HEK293 (cell line): ENCODE measurements at regions not wholly inside any gene's neighbourhood (a gene's known extent, or its start where the extent isn't known, plus 50 kb on each side); places are given as distances from the start of the nearest gene placed in this dataset.

Experiments used
- CTCF ChIA-PET: fragments of 350-600 bp; formaldehyde crosslinking; extraction: SDS; loops from one replicate; lab custom pipeline; 2021; ENCODE audit warnings: antibody characterized with exemption; lab: Yijun Ruan, JAX
- POLR2A ChIA-PET: fragments of 300-600 bp; formaldehyde crosslinking; extraction: SDS; loops from one replicate; lab custom pipeline; 2020; ENCODE audit warnings: antibody characterized with exemption, inconsistent platforms; lab: Yijun Ruan, JAX
- H3K27ac ChIP-seq: fragments of 200-500 bp; sonication (Bioruptor generic); 2 replicates; pipeline ENCODE4 v1.5.1; 2014; ENCODE audit warnings: low read depth, low read length, control low read depth, inconsistent platforms; ENCODE audit errors: extremely low read depth
- H3K36me3 ChIP-seq, 2 experiments: fragments of 200-500 bp in 1 of 2; sonication (Bioruptor generic) in 1 of 2; 1 replicate in 1 of 2; 2 replicates in 1 of 2; pipeline ENCODE4 v1.5.1; 2014 to 2017; ENCODE audit warnings: inconsistent platforms in 2 of 2, low read length in 2 of 2; ENCODE audit not compliant: control insufficient read depth in 2 of 2, insufficient read depth in 1 of 2
- H3K4me1 ChIP-seq: fragments of 200-500 bp; sonication (Bioruptor generic); 2 replicates; pipeline ENCODE4 v1.5.1; 2014; ENCODE audit warnings: mild to moderate bottlenecking, low read length, inconsistent platforms; ENCODE audit not compliant: control insufficient read depth, insufficient read depth
- H3K4me3 ChIP-seq: 2 replicates; pipeline ENCODE4 v1.5.1; 2011; ENCODE audit warnings: low read depth, mild to moderate bottlenecking, control low read depth, low read length, moderate library complexity
- H3K9me3 ChIP-seq: fragments of 200-500 bp; sonication (Bioruptor generic); 2 replicates; pipeline ENCODE4 v1.5.1; 2014; ENCODE audit warnings: low read depth, low read length, inconsistent platforms; ENCODE audit not compliant: control insufficient read depth, insufficient read depth
- EGR2 ChIP-seq: fragments of 450-650 bp; formaldehyde crosslinking; IDR thresholded peaks from 2 replicates; pipeline ENCODE4 v1.5.1; 2016; ENCODE audit warnings: low read depth, missing biosample characterization, missing genetic modification characterization
- GFI1B ChIP-seq: fragments of 450-650 bp; formaldehyde crosslinking; IDR thresholded peaks from 2 replicates; pipeline ENCODE4 v1.5.1; 2016; ENCODE audit warnings: missing biosample characterization, missing genetic modification characterization
- HOXD13 ChIP-seq: sonication (generic); formaldehyde crosslinking; IDR thresholded peaks from 2 replicates; pipeline ENCODE4 v1.8.0; 2022; ENCODE audit warnings: missing genetic modification reagents, borderline replicate concordance
- INSM2 ChIP-seq: fragments of 450-650 bp; formaldehyde crosslinking; IDR thresholded peaks from 2 replicates; pipeline ENCODE4 v1.5.1; 2016; ENCODE audit warnings: missing biosample characterization, missing genetic modification characterization
- KLF17 ChIP-seq: fragments of 450-650 bp; formaldehyde crosslinking; IDR thresholded peaks from 2 replicates; pipeline ENCODE4 v1.5.1; 2016; ENCODE audit warnings: missing biosample characterization, missing genetic modification characterization
- OVOL3 ChIP-seq: fragments of 450-650 bp; formaldehyde crosslinking; IDR thresholded peaks from 2 replicates; pipeline ENCODE4 v1.5.1; 2016; ENCODE audit warnings: missing biosample characterization, missing genetic modification characterization
- PRDM10 ChIP-seq: fragments of 450-650 bp; formaldehyde crosslinking; IDR thresholded peaks from 2 replicates; pipeline ENCODE4 v1.5.1; 2016; ENCODE audit warnings: missing biosample characterization, missing genetic modification characterization
- PRDM4 ChIP-seq: fragments of 450-650 bp; formaldehyde crosslinking; IDR thresholded peaks from 2 replicates; pipeline ENCODE4 v1.5.1; 2017; ENCODE audit warnings: missing biosample characterization, missing genetic modification characterization
- ZBTB20 ChIP-seq: fragments of 450-650 bp; formaldehyde crosslinking; IDR thresholded peaks from 2 replicates; pipeline ENCODE4 v1.5.1; 2016; ENCODE audit warnings: missing biosample characterization, missing genetic modification characterization
- ZFP3 ChIP-seq: fragments of 450-650 bp; formaldehyde crosslinking; IDR thresholded peaks from 2 replicates; pipeline ENCODE4 v1.5.1; 2016; ENCODE audit warnings: low read depth, missing biosample characterization, missing genetic modification characterization
- ZFP41 ChIP-seq: fragments of 450-650 bp; formaldehyde crosslinking; IDR thresholded peaks from 2 replicates; pipeline ENCODE4 v1.5.1; 2016; ENCODE audit warnings: missing biosample characterization, missing genetic modification characterization, borderline replicate concordance
- ZFP69B ChIP-seq: fragments of 450-650 bp; formaldehyde crosslinking; IDR thresholded peaks from 2 replicates; pipeline ENCODE4 v1.5.1; 2016; ENCODE audit warnings: missing biosample characterization, missing genetic modification characterization
- ZNF10 ChIP-seq: fragments of 450-650 bp; formaldehyde crosslinking; IDR thresholded peaks from 2 replicates; pipeline ENCODE4 v1.5.1; 2017; ENCODE audit warnings: missing biosample characterization, missing genetic modification characterization
- ZNF112 ChIP-seq: fragments of 450-650 bp; formaldehyde crosslinking; IDR thresholded peaks from 2 replicates; pipeline ENCODE4 v1.5.0; 2017; ENCODE audit warnings: missing biosample characterization, missing genetic modification characterization
- ZNF214 ChIP-seq: fragments of 450-650 bp; formaldehyde crosslinking; IDR thresholded peaks from 2 replicates; pipeline ENCODE4 v1.5.1; 2017; ENCODE audit warnings: missing biosample characterization, mild to moderate bottlenecking, missing genetic modification characterization, borderline replicate concordance
- ZNF223 ChIP-seq: fragments of 450-650 bp; formaldehyde crosslinking; IDR thresholded peaks from 2 replicates; pipeline ENCODE4 v1.5.1; 2016; ENCODE audit warnings: missing biosample characterization, missing genetic modification characterization
- ZNF366 ChIP-seq: fragments of 450-650 bp; formaldehyde crosslinking; conservative IDR thresholded peaks from 2 replicates; pipeline ENCODE4 v1.5.1; 2016; ENCODE audit warnings: missing biosample characterization, missing genetic modification characterization
- ZNF473 ChIP-seq: fragments of 450-650 bp; formaldehyde crosslinking; IDR thresholded peaks from 2 replicates; pipeline ENCODE4 v1.5.1; 2017; ENCODE audit warnings: missing biosample characterization, missing genetic modification characterization
- ZNF510 ChIP-seq: fragments of 450-650 bp; formaldehyde crosslinking; IDR thresholded peaks from 2 replicates; pipeline ENCODE4 v1.5.1; 2018; ENCODE audit warnings: mild to moderate bottlenecking, missing genetic modification characterization, missing biosample characterization; ENCODE audit not compliant: insufficient replicate concordance
- ZNF560 ChIP-seq: fragments of 450-650 bp; formaldehyde crosslinking; IDR thresholded peaks from 2 replicates; pipeline ENCODE4 v1.5.1; 2017; ENCODE audit warnings: missing biosample characterization, missing genetic modification characterization, borderline replicate concordance
- ZNF600 ChIP-seq: fragments of 450-650 bp; formaldehyde crosslinking; IDR thresholded peaks from 2 replicates; pipeline ENCODE4 v1.5.1; 2016; ENCODE audit warnings: missing biosample characterization, missing genetic modification characterization
- ZNF660 ChIP-seq: fragments of 450-650 bp; IDR thresholded peaks from 2 replicates; pipeline ENCODE4 v1.5.1; 2018; ENCODE audit warnings: missing biosample characterization, mild to moderate bottlenecking, missing genetic modification characterization
- ZNF777 ChIP-seq: fragments of 450-650 bp; formaldehyde crosslinking; IDR thresholded peaks from 2 replicates; pipeline ENCODE4 v1.5.1; 2017; ENCODE audit warnings: missing biosample characterization, missing genetic modification characterization, borderline replicate concordance
- TF ChIP-seq, protein P1 (sequence below): fragments of 450-650 bp; formaldehyde crosslinking; IDR thresholded peaks from 2 replicates; pipeline ENCODE4 v1.5.1; 2016; ENCODE audit warnings: missing biosample characterization, missing genetic modification characterization, borderline replicate concordance
- TF ChIP-seq, protein P2 (sequence below): fragments of 450-650 bp; formaldehyde crosslinking; IDR thresholded peaks from 2 replicates; pipeline ENCODE4 v1.5.1; 2017; ENCODE audit warnings: missing biosample characterization, missing genetic modification characterization

DNA sequence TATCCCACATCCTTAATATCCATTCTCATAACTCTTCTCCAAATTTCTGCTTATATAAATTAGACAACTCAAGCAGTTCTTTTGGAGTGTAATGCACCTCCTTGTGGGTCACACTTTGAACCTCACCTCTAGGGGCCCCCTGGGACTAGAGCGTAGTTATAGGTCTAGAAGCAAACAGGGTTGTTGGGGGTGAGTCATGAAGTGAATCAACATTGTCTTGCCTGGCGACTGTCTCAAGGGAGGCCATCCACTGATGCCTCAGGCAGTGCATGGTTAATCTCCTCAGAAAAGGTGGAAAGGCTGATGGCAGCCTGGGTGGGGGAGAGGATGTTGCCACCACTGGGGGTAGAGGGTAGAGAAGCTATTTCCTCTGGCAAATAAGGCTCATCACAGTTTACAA lies 129.1 kb downstream of the TNFRSF21 start:
- peaks cover 4% of the 10 kb centered on the region for H3K4me1 ChIP-seq
- no peaks in the 10 kb centered on the region for H3K36me3 ChIP-seq
- no peaks in the 10 kb centered on the region for H3K9me3 ChIP-seq
- CTCF ChIA-PET = interaction anchor here (0.6 to 0.7 kb wide), 2 partner anchors 28 to 163 kb away, joined by 3 read pairs; no protein-coding TSS in a partner anchor
- no peak overlapping the region for H3K4me3 ChIP-seq
- POLR2A ChIA-PET = interaction anchor here (1.0 kb wide), 1 partner anchor 12 kb away, joined by 3 read pairs; no protein-coding TSS in a partner anchor
- no peak overlapping the region for H3K27ac ChIP-seq
- TF ChIP-seq ZFP3 (no peak), ZNF112 (tag by site-specific recombination) (no peak), OVOL3 (tag by site-specific recombination) (no peak), ZNF223 (tag by site-specific recombination) (no peak), HOXD13 (no peak), ZNF473 (tag by site-specific recombination) (no peak), GFI1B (tag by site-specific recombination) (no peak), ZNF366 (no peak; the same call in 1 of the 2 replicates), ZBTB20 (tag by site-specific recombination) (no peak), ZNF10 (tag by site-specific recombination) (peak; percentile 75), ZNF214 (tag by site-specific recombination) (no peak), ZNF560 (tag by site-specific recombination) (no peak), ZNF777 (tag by site-specific recombination) (no peak), ZFP69B (tag by site-specific recombination) (0 out of 2 replicates have a peak, but pooled peaks have one; percentile 6), PRDM4 (tag by site-specific recombination) (peak; percentile 52; the same call in 1 of the 2 replicates), EGR2 (tag by site-specific recombination) (no peak), ZNF600 (tag by site-specific recombination) (no peak), ZFP41 (no peak), PRDM10 (tag by site-specific recombination) (no peak), KLF17 (0 out of 2 replicates have a peak, but pooled peaks have one; percentile 57), ZNF660 (tag by site-specific recombination) (peak; percentile 43; the same call in 1 of the 2 replicates), INSM2 (tag by site-specific recombination) (0 out of 2 replicates have a peak, but pooled peaks have one; percentile 44), ZNF510 (no peak)
- TF ChIP-seq, protein P1, sequence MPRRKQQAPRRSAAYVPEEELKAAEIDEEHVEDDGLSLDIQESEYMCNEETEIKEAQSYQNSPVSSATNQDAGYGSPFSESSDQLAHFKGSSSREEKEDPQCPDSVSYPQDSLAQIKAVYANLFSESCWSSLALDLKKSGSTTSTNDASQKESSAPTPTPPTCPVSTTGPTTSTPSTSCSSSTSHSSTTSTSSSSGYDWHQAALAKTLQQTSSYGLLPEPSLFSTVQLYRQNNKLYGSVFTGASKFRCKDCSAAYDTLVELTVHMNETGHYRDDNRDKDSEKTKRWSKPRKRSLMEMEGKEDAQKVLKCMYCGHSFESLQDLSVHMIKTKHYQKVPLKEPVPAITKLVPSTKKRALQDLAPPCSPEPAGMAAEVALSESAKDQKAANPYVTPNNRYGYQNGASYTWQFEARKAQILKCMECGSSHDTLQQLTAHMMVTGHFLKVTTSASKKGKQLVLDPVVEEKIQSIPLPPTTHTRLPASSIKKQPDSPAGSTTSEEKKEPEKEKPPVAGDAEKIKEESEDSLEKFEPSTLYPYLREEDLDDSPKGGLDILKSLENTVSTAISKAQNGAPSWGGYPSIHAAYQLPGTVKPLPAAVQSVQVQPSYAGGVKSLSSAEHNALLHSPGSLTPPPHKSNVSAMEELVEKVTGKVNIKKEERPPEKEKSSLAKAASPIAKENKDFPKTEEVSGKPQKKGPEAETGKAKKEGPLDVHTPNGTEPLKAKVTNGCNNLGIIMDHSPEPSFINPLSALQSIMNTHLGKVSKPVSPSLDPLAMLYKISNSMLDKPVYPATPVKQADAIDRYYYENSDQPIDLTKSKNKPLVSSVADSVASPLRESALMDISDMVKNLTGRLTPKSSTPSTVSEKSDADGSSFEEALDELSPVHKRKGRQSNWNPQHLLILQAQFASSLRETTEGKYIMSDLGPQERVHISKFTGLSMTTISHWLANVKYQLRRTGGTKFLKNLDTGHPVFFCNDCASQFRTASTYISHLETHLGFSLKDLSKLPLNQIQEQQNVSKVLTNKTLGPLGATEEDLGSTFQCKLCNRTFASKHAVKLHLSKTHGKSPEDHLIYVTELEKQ (tag by site-specific recombination) = peak; percentile 23; the same call in 1 of the 2 replicates
- TF ChIP-seq, protein P2, sequence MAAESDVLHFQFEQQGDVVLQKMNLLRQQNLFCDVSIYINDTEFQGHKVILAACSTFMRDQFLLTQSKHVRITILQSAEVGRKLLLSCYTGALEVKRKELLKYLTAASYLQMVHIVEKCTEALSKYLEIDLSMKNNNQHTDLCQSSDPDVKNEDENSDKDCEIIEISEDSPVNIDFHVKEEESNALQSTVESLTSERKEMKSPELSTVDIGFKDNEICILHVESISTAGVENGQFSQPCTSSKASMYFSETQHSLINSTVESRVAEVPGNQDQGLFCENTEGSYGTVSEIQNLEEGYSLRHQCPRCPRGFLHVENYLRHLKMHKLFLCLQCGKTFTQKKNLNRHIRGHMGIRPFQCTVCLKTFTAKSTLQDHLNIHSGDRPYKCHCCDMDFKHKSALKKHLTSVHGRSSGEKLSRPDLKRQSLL = no peak
